Stomach (tissue), 4 donors: ENCODE measurements at regions not wholly inside any gene's neighbourhood (a gene's known extent, or its start where the extent isn't known, plus 50 kb on each side); places are given as distances from the start of the nearest gene placed in this dataset.

ENCODE experiments used
- EP300 ChIP-seq: sonication (generic); formaldehyde crosslinking; IDR thresholded peaks from one replicate; pipeline ENCODE4 v1.6.1; 2017; ENCODE audit warnings: antibody characterized with exemption
- POLR2A ChIP-seq, 4 donors: fragments of 450-650 bp; IDR thresholded peaks; one replicate each; pipeline ENCODE4 v1.6.1; 2016; ENCODE audit warnings: antibody characterized with exemption in 4 of 4, control low read depth in 2 of 4, mild to moderate bottlenecking in 1 of 4, moderate library complexity in 1 of 4
- POLR2AphosphoS5 ChIP-seq, 3 donors: sonication (generic); formaldehyde crosslinking; IDR thresholded peaks; one replicate each; pipeline ENCODE4 v1.6.1; 2016; ENCODE audit warnings: antibody characterized with exemption in 3 of 3
- TF ChIP-seq, protein P1 (sequence below), 7 experiments: fragments of 450-650 bp in 4 of 7; fragments of 200-600 bp in 3 of 7; sonication (generic) in 3 of 7; IDR thresholded peaks; one replicate each; pipeline ENCODE4 v1.5.1; 2016 to 2019; ENCODE audit warnings: antibody characterized with exemption in 7 of 7, control low read depth in 2 of 7, mild to moderate bottlenecking in 1 of 7

DNA sequence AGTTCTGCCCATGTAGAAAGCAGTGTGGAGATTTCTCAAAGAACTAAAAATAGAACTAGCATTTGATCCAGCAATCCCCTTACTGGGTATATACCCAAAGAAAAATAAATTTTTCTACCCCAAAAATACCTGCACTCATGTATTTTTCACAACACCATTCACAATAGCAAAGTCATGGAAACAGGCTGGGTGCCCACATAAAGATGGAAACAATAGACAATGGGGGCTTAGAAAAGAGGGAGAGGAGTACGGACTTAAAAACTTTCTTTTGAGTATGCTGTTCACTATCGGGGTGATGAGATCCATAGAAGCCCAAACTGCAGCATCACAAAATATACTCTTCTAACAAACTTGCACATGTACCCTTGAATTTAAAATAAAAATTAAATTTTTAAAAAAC lies 345.1 kb upstream of the CCDC54 start:
- TF ChIP-seq, protein P1, sequence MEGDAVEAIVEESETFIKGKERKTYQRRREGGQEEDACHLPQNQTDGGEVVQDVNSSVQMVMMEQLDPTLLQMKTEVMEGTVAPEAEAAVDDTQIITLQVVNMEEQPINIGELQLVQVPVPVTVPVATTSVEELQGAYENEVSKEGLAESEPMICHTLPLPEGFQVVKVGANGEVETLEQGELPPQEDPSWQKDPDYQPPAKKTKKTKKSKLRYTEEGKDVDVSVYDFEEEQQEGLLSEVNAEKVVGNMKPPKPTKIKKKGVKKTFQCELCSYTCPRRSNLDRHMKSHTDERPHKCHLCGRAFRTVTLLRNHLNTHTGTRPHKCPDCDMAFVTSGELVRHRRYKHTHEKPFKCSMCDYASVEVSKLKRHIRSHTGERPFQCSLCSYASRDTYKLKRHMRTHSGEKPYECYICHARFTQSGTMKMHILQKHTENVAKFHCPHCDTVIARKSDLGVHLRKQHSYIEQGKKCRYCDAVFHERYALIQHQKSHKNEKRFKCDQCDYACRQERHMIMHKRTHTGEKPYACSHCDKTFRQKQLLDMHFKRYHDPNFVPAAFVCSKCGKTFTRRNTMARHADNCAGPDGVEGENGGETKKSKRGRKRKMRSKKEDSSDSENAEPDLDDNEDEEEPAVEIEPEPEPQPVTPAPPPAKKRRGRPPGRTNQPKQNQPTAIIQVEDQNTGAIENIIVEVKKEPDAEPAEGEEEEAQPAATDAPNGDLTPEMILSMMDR (IDR thresholded peaks at IDR 0.05), result no peak
- TF ChIP-seq POLR2AphosphoS5 (IDR thresholded peaks at IDR 0.05) (no peak), POLR2A (IDR thresholded peaks at IDR 0.05) (no peak), EP300 (no peak)
